Muscle layer of duodenum (tissue), 2 donors: ENCODE measurements at regions not wholly inside any gene's neighbourhood (a gene's known extent, or its start where the extent isn't known, plus 50 kb on each side); places are given as distances from the start of the nearest gene placed in this dataset.

Experiments used
- H3K27ac ChIP-seq: one replicate; pipeline ENCODE4 v1.7.0; 2013; ENCODE audit warnings: mild to moderate bottlenecking, low read length
- H3K27me3 ChIP-seq: one replicate; pipeline ENCODE4 v1.7.0; 2013; ENCODE audit warnings: low read depth, mild to moderate bottlenecking, control low read depth, low read length
- H3K36me3 ChIP-seq, 2 donors: one replicate each; pipeline ENCODE4 v1.7.0; 2013; ENCODE audit warnings: low read length in 2 of 2, control low read depth in 1 of 2, mild to moderate bottlenecking in 1 of 2; ENCODE audit not compliant: insufficient read depth in 2 of 2, control insufficient read depth in 1 of 2
- H3K4me1 ChIP-seq, 2 donors: one replicate each; pipeline ENCODE4 v1.7.0; 2013; ENCODE audit warnings: low read length in 2 of 2, mild to moderate bottlenecking in 2 of 2, control low read depth in 1 of 2, moderate library complexity in 1 of 2; ENCODE audit not compliant: insufficient read depth in 2 of 2, control insufficient read depth in 1 of 2
- H3K4me3 ChIP-seq, 2 donors: one replicate each; pipeline ENCODE4 v1.7.0; 2013; ENCODE audit warnings: low read length in 2 of 2, low read depth in 1 of 2, mild to moderate bottlenecking in 1 of 2
- H3K9me3 ChIP-seq, 2 donors: one replicate each; pipeline ENCODE4 v1.7.0; 2013; ENCODE audit warnings: low read length in 2 of 2, control low read depth in 1 of 2, mild to moderate bottlenecking in 1 of 2; ENCODE audit not compliant: control insufficient read depth in 1 of 2
- donor health status: healthy.

DNA sequence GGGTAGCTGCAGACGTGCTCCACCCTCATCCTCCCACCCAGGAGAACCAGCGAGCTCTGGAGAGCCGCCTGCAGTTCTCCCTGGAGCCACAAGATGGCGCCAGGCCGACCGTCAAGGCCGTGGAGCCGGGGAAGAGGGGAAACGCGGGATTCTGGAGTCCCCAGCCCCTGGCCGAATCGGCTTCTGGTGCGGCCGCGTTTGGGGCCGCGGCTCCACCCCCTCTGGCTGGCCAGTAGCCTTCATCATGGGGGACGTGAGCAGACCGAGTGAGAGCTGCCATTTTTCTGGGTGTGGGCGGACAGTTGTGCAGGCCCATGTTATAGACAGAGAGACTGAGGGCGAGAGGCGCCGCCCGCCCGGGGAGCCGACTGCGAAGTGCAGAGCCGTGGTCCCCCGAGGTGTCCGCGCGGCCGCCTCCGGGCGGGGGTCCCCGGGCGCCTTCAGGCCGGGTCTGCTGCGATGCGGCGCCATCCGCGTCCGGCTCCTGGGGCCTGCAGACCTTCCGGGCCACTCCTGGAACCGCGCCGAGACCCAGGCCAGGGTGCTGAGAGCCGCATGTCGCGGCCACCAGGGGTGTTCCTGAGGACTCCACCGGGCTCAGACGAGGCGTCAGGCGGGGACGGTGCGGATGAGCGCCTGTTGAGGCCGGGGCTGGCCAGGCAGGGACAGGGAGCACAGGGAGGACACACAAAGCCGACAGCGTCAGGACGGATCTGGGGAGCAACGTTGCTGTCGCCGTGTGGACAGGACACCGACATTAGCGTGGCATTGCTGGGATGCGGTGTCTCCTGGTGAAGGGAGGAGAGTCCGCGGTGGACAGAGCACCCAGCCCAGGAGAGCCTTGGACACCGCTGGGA lies 418.2 kb upstream of the HS6ST1 start:
- H3K36me3 ChIP-seq = no peaks in the 10 kb centered on the region
- peaks cover 4 to 22% of the 10 kb centered on the region in 2 donors for H3K4me1 ChIP-seq
- no peaks in the 10 kb centered on the region for H3K27me3 ChIP-seq
- H3K9me3 ChIP-seq = no peaks in the 10 kb centered on the region
- H3K27ac ChIP-seq = no peak overlapping the region
- peak overlapping the region; percentile 16 to 52 for H3K4me3 ChIP-seq

DNA sequence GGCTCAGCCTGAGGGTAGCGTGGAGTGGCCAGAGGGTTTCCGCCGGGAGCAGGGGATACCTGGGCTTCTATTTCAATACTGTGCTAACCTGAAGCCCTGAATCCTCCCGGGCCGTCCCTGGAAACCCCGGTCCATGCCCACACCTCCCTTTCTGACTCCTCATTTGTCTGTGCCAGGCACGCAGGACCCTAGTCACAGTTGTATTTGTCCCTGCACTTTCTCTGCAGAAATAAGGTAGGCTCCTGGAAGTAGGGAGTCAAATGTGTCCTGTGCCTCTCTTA lies 418.8 kb upstream of the HS6ST1 start:
- H3K27ac ChIP-seq = no peak overlapping the region
- H3K36me3 ChIP-seq = no peaks in the 10 kb centered on the region
- H3K27me3 ChIP-seq = no peaks in the 10 kb centered on the region
- H3K4me3 ChIP-seq = no peak overlapping the region
- no peaks in the 10 kb centered on the region for H3K9me3 ChIP-seq
- H3K4me1 ChIP-seq = peaks cover 4 to 22% of the 10 kb centered on the region in 2 donors

DNA sequence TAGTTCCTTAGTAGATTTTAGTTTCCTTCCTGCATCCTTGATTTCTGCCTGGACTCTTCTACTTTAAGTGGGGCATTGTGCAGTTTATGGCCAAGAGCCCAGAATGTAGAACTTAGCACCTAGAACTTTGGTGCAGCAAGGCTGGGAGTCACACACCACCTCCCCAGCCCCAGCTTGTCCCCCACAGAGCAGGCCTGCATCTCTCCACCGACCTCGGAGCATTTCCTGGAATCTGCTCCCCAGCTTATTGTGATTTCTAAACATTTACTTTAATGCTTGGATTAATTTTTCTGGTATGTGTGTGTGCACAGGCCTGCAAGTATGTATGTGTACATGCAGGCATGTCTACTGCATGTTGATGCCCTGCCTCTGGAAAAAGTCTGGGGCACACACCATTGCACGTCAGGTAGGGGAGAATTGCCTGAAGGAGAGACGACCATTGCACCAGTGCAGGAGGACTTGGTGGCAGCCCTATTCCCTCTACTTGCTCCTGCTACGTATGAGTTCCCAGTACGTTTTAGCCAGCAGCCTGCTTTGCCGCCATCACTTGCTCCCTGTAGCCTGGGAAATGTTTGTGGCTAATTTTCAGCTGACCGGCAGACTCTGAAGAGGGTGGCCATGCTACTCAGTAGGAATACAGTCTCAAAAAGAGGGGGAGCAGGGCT lies 419.9 kb upstream of the HS6ST1 start:
- Histone ChIP-seq H3K27me3 (no peaks in the 10 kb centered on the region), H3K36me3 (no peaks in the 10 kb centered on the region), H3K4me3 (no peak overlapping the region), H3K4me1 (peaks cover 4 to 20% of the 10 kb centered on the region in 2 donors), H3K27ac (no peak overlapping the region), H3K9me3 (no peaks in the 10 kb centered on the region)

DNA sequence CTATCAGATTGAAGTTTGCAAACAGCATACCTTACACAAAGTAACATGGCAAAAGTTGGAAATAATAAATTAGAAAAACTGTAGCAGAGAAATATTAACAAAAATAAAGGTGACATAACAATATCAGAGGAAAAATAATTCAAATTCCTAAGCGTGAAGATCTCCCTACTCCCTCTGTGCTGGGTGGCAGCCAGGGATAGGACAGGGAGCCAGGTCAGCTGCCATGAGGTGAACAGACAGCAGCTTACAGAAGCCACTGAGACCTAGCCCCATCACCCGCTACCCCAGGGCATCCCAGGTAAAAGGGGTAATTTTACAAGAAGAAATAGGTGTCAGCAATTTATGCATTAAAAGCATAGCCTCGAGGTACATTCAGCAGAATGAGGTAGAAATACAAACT lies 423.8 kb upstream of the HS6ST1 start:
- Histone ChIP-seq H3K9me3 (no peaks in the 10 kb centered on the region), H3K27me3 (no peaks in the 10 kb centered on the region), H3K4me3 (no peak overlapping the region), H3K27ac (no peak overlapping the region), H3K4me1 (peaks cover 0 to 4% of the 10 kb centered on the region in 2 donors), H3K36me3 (no peaks in the 10 kb centered on the region)

DNA sequence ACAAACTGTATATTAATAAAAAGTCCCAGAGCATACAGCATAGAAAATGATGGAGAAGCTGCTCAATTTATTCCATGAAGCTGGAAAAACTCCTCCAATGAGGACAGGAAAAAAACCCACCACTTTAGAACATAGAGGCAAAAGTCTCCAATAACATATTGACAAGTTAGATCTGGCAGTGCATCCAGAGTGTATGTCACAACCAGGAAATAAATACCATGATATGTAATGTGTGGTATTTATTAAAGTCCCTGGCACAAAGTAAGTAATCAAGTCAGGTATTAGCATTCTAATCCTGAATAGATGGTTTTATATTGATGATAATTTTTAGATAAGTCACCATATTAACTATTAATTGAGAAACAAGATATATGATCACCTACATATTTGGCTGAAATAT lies 427.3 kb upstream of the HS6ST1 start:
- Histone ChIP-seq H3K4me1 (no peaks in the 10 kb centered on the region), H3K27me3 (no peaks in the 10 kb centered on the region), H3K36me3 (no peaks in the 10 kb centered on the region), H3K4me3 (no peak overlapping the region), H3K9me3 (no peaks in the 10 kb centered on the region), H3K27ac (no peak overlapping the region)

DNA sequence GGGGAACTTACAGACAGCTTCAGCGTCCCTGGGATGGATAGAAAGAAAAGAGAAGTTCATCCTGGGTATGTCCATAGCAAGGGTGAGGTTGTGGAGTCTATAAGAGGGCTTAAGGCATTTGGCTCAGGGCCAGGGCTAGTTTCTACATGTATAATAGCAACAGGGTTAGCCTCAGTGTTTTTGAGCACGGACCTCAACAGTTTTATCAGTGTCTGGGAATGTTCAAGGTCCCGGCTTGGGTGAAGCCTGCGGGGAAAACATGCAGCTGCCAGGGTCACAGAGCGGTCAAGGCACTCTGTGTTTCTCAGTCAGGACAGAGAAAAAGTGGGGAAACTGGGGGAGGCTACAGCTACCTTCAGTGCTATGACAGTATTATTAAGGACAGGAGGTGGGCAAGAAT lies 427.7 kb upstream of the HS6ST1 start:
- Histone ChIP-seq H3K4me1 (no peaks in the 10 kb centered on the region), H3K9me3 (no peaks in the 10 kb centered on the region), H3K27ac (no peak overlapping the region), H3K27me3 (no peaks in the 10 kb centered on the region), H3K4me3 (no peak overlapping the region), H3K36me3 (no peaks in the 10 kb centered on the region)

DNA sequence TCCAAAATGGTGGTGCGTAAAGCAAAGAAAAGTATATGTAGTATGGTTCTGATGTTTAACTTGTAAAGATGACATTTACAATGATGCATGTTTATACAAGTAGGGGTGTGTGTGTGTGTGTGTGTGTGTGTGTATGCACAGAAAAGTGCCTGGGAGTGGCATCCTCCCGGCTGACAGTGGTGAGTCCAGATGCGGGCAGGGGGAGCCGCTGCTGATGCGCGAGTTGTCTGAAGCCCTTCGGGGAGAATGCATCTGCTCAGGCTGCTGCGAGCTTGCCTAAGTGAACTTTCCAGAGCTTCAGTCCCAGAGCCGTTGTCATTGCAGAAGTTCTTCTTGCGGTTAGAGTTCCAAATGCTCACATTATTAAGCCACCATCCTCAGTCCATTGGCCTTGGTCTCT lies 429.7 kb upstream of the HS6ST1 start:
- H3K27ac ChIP-seq = no peak overlapping the region
- no peaks in the 10 kb centered on the region for H3K36me3 ChIP-seq
- H3K4me3 ChIP-seq = no peak overlapping the region
- peaks cover 0 to under 1% of the 10 kb centered on the region in 2 donors for H3K4me1 ChIP-seq
- no peaks in the 10 kb centered on the region for H3K9me3 ChIP-seq
- no peaks in the 10 kb centered on the region for H3K27me3 ChIP-seq

DNA sequence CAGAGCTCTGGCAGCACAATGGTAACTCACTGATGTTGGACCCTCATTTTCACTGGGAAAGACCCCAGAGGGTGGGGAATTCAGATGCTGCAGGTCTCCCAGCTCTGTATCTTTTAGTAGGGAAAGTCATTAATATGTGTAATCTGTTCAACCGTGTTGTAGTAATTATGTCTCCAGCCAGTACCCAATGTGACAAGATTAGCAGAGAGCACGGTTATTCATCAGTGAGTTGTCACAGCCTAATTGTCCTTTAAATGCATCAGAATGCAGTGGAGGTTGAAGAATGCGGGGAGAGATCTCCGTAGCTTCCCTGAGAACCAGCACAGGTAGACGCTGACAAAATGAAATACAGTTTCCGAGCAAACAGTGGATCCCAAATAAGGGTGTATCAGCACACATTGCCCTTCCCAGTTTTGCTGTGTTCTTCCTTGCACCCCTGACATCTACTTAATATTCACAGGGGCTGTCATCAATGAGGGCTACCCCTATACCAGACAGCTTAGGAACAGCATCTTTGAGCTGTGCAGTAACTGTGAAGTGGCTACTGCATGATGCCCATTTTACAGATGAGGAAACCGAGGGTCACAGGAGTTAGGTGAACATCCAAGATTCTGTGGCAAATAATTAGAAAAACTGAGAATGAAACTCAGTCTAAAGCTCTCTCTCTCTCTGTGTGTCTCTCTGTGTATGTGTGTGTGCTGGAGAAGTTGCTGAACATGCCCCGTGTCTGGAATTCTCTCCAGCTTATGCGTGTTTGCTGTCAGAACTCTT lies 430.4 kb upstream of the HS6ST1 start:
- Histone ChIP-seq H3K27me3 (no peaks in the 10 kb centered on the region), H3K4me1 (peaks cover 0 to 8% of the 10 kb centered on the region in 2 donors), H3K4me3 (no peak overlapping the region), H3K9me3 (no peaks in the 10 kb centered on the region), H3K36me3 (no peaks in the 10 kb centered on the region), H3K27ac (no peak overlapping the region)

DNA sequence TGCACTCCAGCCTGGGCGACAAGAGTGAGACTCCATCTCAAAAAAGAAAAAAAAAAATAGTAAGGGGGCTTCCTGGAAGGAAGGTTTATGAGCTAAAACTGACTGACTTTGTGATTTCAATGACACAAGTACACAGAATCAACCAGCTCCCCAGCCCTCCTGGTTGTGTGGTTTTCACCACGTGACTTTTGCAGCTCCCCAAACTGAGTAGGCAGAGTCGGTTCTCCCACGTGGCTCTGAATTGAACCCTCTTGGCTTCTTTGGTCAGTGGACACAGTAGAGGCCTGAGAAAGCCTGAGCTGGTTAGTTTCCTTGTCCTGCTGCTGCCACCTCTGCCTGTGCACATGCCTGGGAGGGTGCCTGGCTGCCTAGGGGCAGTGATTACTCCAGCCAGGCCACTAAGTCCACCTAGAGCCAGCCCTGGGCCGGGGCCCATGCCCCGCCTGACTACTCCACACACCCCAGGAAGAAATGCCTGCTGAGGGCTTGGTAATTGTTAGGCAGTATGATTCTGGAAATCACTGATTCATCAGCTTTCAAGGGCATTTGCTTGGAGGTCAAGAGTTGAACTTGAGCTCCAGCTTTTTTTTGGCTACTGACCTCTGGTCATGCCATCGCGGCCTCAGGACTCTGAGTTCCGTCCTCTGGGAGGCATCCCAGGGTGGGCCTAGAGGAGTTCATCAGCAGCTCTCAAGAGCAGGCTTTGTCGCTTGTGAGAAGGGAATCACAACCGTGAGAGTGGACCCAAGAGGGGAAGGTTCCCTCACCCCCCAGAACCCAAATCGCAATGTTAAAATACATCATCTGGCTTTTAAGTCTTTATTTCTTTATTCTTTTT lies 431.9 kb upstream of the HS6ST1 start:
- Histone ChIP-seq H3K4me3 (no peak overlapping the region), H3K36me3 (no peaks in the 10 kb centered on the region), H3K27ac (no peak overlapping the region), H3K4me1 (peaks cover 2 to 12% of the 10 kb centered on the region in 2 donors), H3K27me3 (no peaks in the 10 kb centered on the region), H3K9me3 (no peaks in the 10 kb centered on the region)

DNA sequence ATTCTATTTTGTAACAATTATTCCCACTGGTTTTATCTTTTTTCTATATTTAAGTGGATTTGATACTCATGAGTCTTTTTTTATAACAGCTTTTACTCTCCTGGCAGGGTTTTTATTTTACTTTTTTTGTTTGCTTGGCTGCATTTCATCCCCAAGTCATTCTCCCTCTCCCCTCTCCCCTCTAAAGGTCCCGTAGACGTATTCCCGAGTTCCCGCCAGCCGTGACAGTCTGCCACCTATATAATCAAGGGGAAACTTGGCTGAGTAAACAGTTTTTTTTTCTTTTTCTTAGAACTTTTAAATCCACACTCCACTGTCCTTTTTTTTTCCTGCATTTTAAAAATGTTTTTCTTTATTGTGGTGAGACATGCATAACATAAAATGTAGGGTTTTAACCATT lies 433.1 kb upstream of the HS6ST1 start:
- Histone ChIP-seq H3K9me3 (no peaks in the 10 kb centered on the region), H3K4me1 (peaks cover 2 to 12% of the 10 kb centered on the region in 2 donors), H3K4me3 (no peak overlapping the region), H3K36me3 (no peaks in the 10 kb centered on the region), H3K27ac (no peak overlapping the region), H3K27me3 (no peaks in the 10 kb centered on the region)
